ENCODE measurements at regions not wholly inside any gene's neighbourhood (a gene's known extent, or its start where the extent isn't known, plus 50 kb on each side); places are given as distances from the start of the nearest gene placed in this dataset.

- no peak for DNase-seq (ENCODE audit: low read depth)
Measured at GRCh38 chr7:39890411-39890810, 59.6 kb upstream of the CDK13 start.

DNA sequence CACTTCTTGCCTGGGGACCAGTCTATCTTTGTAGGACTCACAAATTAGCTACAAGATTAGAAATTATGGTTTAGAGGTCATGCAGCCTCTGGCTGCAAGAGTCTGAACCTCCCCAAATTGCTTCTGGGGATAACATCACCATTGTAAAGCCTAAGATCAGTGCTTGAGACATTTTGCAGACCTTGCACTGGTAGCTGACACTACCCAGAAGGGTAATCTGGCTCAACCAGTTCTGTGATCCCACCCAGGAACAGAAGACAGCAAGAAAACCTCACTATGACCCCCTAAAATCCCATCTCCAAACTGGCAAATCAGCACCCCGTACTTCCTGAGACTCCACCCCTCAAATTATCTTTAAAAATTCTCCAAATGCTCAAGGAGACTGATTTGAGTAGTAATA is 58.2 kb upstream of the CDK13 start:
- DNase-seq (ENCODE audit: low read depth) = no peak

DNA sequence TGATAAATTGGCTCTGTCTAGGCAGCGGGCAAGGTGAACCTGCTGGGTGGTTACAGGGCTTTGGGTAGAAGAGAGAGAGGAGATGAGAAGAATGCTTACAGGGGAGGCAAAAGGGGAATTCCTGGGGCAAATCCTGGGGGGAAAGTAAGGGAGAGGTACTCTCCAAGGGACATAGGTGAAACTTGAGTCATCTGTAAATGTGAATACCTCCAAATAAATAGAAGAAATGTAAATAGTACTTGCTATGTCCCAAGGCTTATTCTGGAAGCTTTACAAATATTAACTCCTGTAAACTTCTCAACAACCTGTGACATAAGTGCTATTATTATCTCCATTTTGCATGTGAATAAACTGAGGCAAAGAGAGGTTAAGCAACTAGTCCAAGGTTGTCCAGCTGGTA is 57.7 kb upstream of the CDK13 start:
- no peak for DNase-seq (ENCODE audit: low read depth)

GRCh38 chr7:39894904-39895303 is 55.2 kb upstream of the CDK13 start:
- no peak for DNase-seq (ENCODE audit: low read depth)

- no peak for DNase-seq (ENCODE audit: low read depth)
Measured at GRCh38 chr7:39896840-39897239, 53.2 kb upstream of the CDK13 start.

DNA sequence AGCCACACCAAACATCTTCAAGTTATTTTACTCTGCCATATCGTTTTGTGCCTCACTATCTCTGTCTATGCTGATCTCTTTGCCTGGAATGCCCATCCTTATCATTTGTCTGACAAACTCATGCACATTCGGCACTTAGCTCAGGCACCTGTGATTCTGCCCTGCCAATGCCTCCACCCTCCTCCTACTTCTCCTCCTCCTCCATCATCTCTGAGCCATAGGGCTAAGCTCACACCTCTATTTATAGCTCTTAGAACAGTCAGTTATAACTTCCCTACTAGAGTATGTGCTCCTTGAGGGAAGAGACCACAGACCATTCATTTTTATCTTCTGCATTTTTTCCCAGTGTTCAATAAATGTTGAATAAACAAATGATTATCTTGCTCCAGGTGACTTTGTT is 51.2 kb upstream of the CDK13 start:
- no peak for DNase-seq (ENCODE audit: low read depth)

Measured in GM04504 (cell line).